Stomach (tissue), 4 donors: ENCODE measurements at regions not wholly inside any gene's neighbourhood (a gene's known extent, or its start where the extent isn't known, plus 50 kb on each side); places are given as distances from the start of the nearest gene placed in this dataset.

Experiments
- CTCF ChIP-seq, 7 experiments: fragments of 450-650 bp in 4 of 7; fragments of 200-600 bp in 3 of 7; sonication (generic) in 3 of 7; IDR thresholded peaks; one replicate each; pipeline ENCODE4 v1.5.1; 2016 to 2019; ENCODE audit warnings: antibody characterized with exemption in 7 of 7, control low read depth in 2 of 7, mild to moderate bottlenecking in 1 of 7
- POLR2AphosphoS5 ChIP-seq, 3 donors: sonication (generic); formaldehyde crosslinking; IDR thresholded peaks; one replicate each; pipeline ENCODE4 v1.6.1; 2016; ENCODE audit warnings: antibody characterized with exemption in 3 of 3

DNA sequence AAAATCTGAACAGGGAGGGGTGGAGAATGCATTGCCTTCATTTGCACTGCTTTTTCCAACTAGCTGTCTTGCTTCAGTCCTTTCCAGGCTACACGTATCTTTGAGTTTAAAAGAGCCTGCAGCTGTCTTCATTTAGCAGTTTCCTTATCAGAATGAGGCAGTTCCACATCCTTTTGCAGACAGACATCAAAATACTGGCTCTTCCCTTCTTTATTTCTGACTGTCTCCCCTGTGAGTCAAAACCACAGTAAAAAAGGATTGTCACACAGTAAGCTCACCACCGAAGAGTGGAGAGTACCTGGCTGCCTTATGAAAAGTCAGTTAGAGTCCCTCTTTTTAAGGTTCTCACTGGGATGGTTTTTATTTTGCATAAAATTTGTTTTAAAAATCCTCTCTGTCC is 205.5 kb upstream of the CD96 start:
- TF ChIP-seq CTCF (IDR thresholded peaks at IDR 0.05) (no peak), POLR2AphosphoS5 (IDR thresholded peaks at IDR 0.05) (no peak)
